ENCODE measurements at regions not wholly inside any gene's neighbourhood (a gene's known extent, or its start where the extent isn't known, plus 50 kb on each side); places are given as distances from the start of the nearest gene placed in this dataset.

- peaks cover 0 to 9% of the 10 kb centered on the region in 2 experiments; a peak in 1 of 4 replicates for H3K4me1 ChIP-seq (ENCODE audit: control insufficient read depth in 1 of 2, insufficient read depth in 2 of 2, low read depth in 1 of 2, low read length in 1 of 2)
- no peaks in the 10 kb centered on the region for H3K9me3 ChIP-seq
- 38% methylated on average over 4 of the region's 4 CpGs for WGBS (ENCODE audit: low lambda C conversion rate)
- no peaks in the 10 kb centered on the region for H3K9me2 ChIP-seq
- no peak overlapping the region for H3K9ac ChIP-seq
- no peaks in the 10 kb centered on the region for H3K79me2 ChIP-seq (ENCODE audit: insufficient read depth)
- no peak overlapping the region for H3K4me3 ChIP-seq (ENCODE audit: low read depth in 2 of 2, low read length in 1 of 2)
- no peak for TF ChIP-seq YY1 (IDR thresholded peaks at IDR 0.05; ENCODE audit: low read depth)
- TF ChIP-seq REST (IDR thresholded peaks at IDR 0.05; ENCODE audit: low read depth, low read length): no peak
- TF ChIP-seq TAF1 (IDR thresholded peaks at IDR 0.05; ENCODE audit: borderline replicate concordance, low read depth, low read length): no peak
- no peak for TF ChIP-seq EZH2phosphoT487 (IDR thresholded peaks at IDR 0.05; ENCODE audit: borderline replicate concordance, low read depth)
- TF ChIP-seq MXI1 (IDR thresholded peaks at IDR 0.05; ENCODE audit: low read depth, low read length): no peak
- TF ChIP-seq FOXJ3 (CRISPR knock-in tag; IDR thresholded peaks at IDR 0.05): no peak
- TF ChIP-seq JUND (IDR thresholded peaks at IDR 0.05): no peak
- TF ChIP-seq USF1 (IDR thresholded peaks at IDR 0.05; ENCODE audit: borderline replicate concordance, low read depth): no peak
- TF ChIP-seq GABPA (IDR thresholded peaks at IDR 0.05; ENCODE audit: low read depth): no peak
- TF ChIP-seq GATA2 (CRISPR knock-in tag; IDR thresholded peaks at IDR 0.05): no peak
- no peak for TF ChIP-seq IRF3 (IDR thresholded peaks at IDR 0.05; ENCODE audit: low read depth, low read length)
- no peaks in the 10 kb centered on the region for H3F3A ChIP-seq (replicated peaks; ENCODE audit: insufficient read depth)
- H3K36me3 ChIP-seq (replicated peaks in 1 of 2; ENCODE audit: control insufficient read depth in 1 of 2, insufficient read depth in 2 of 2, low read length in 1 of 2): no peaks in the 10 kb centered on the region
- H3K4me2 ChIP-seq: no peak overlapping the region
- H3K27ac ChIP-seq (ENCODE audit: low read depth in 2 of 2, low read length in 1 of 2): no peak overlapping the region
- H4K20me1 ChIP-seq (ENCODE audit: insufficient read depth): no peaks in the 10 kb centered on the region
- ChIA-PET CTCF (no interaction called here), POLR2A (no interaction called here)
- DNase-seq: no peak
- H2AFZ ChIP-seq (ENCODE audit: low read depth): no peak overlapping the region
- H3K27me3 ChIP-seq (ENCODE audit: insufficient read depth): no peaks in the 10 kb centered on the region
These were observed 118.3 kb upstream of the ATP2B2 start for GRCh38 chr3:10623578-10624275.

- Histone ChIP-seq H4K20me1 (ENCODE audit: insufficient read depth) (no peaks in the 10 kb centered on the region), H3K27ac (ENCODE audit: low read depth in 2 of 2, low read length in 1 of 2) (no peak overlapping the region), H3K4me1 (ENCODE audit: control insufficient read depth in 1 of 2, insufficient read depth in 2 of 2, low read depth in 1 of 2, low read length in 1 of 2) (no peaks in the 10 kb centered on the region; a peak in 1 of 4 replicates), H3K4me2 (no peak overlapping the region), H3K4me3 (ENCODE audit: low read depth in 2 of 2, low read length in 1 of 2) (no peak overlapping the region), H3K9ac (no peak overlapping the region), H2AFZ (ENCODE audit: low read depth) (no peak overlapping the region), H3K36me3 (replicated peaks in 1 of 2; ENCODE audit: control insufficient read depth in 1 of 2, insufficient read depth in 2 of 2, low read length in 1 of 2) (no peaks in the 10 kb centered on the region), H3K79me2 (ENCODE audit: insufficient read depth) (no peaks in the 10 kb centered on the region), H3F3A (replicated peaks; ENCODE audit: insufficient read depth) (no peaks in the 10 kb centered on the region), H3K9me3 (no peaks in the 10 kb centered on the region), H3K27me3 (ENCODE audit: insufficient read depth) (no peaks in the 10 kb centered on the region), H3K9me2 (no peaks in the 10 kb centered on the region)
- no peak for DNase-seq
- ChIA-PET CTCF (interaction anchor here (1.2 kb wide), 1 partner anchor 281 kb away, joined by 5 read pairs; no protein-coding TSS in a partner anchor), POLR2A (no interaction called here)
- 32% methylated on average over 5 of the region's 9 CpGs for WGBS (ENCODE audit: low lambda C conversion rate)
- TF ChIP-seq SMC3 (IDR thresholded peaks at IDR 0.05; ENCODE audit: low read depth, low read length): no peak
- no peak for TF ChIP-seq RFX5 (IDR thresholded peaks at IDR 0.05; ENCODE audit: low read length)
- no peak for TF ChIP-seq REST (IDR thresholded peaks at IDR 0.05; ENCODE audit: low read depth, low read length)
- TF ChIP-seq PBX3 (IDR thresholded peaks at IDR 0.05): no peak
- TF ChIP-seq SIN3A (IDR thresholded peaks at IDR 0.05; ENCODE audit: borderline replicate concordance, low read depth, low read length): no peak
- TF ChIP-seq POLR2AphosphoS5 (IDR thresholded peaks at IDR 0.05; ENCODE audit: low read depth, low read length): no peak
These were observed 119.9 kb upstream of the ATP2B2 start for GRCh38 chr3:10625323-10625722.
